SK-N-SH (cell line): ENCODE measurements at regions not wholly inside any gene's neighbourhood (a gene's known extent, or its start where the extent isn't known, plus 50 kb on each side); places are given as distances from the start of the nearest gene placed in this dataset.

Experiments used
- CTCF ChIA-PET: fragments of 300-600, 350-600 bp; formaldehyde crosslinking; extraction: SDS; loops from one replicate; lab custom pipeline; 2021; lab: Yijun Ruan, JAX
- POLR2A ChIA-PET: fragments of 350-600 bp; sonication (Branson Sonifier 250); formaldehyde crosslinking; extraction: SDS; loops from one replicate; lab custom pipeline; 2020; ENCODE audit warnings: antibody characterized with exemption, inconsistent platforms; lab: Yijun Ruan, JAX
- DNase-seq: peaks from one replicate; pipeline ENCODE4 v3.0.0; 2012
- H2AFZ ChIP-seq: fragments of 200-600 bp; sonication (generic); 2 replicates; pipeline ENCODE4 v1.8.1; 2016; ENCODE audit warnings: antibody characterized with exemption, mild to moderate bottlenecking, low read depth
- H3F3A ChIP-seq: fragments of 200-600 bp; sonication (generic); replicated peaks from 2 replicates; pipeline ENCODE3; 2016; ENCODE audit warnings: antibody characterized with exemption, mild to moderate bottlenecking; ENCODE audit not compliant: insufficient read depth
- H3K27ac ChIP-seq, 2 experiments: fragments of 200-500 bp in 1 of 2; fragments of 200-600 bp in 1 of 2; sonication (Bioruptor generic) in 1 of 2; sonication (generic), shearing (Covaris generic) in 1 of 2; 2 replicates each; pipeline versions ENCODE4 v1.5.1 to v1.6.1; 2014 to 2016; ENCODE audit warnings: low read depth in 2 of 2, inconsistent platforms in 1 of 2, low read length in 1 of 2, mild to moderate bottlenecking in 1 of 2, mixed read lengths in 1 of 2
- H3K27me3 ChIP-seq: fragments of 200-600 bp; sonication (generic), shearing (Covaris generic); 2 replicates; pipeline ENCODE4 v1.6.1; 2016; ENCODE audit warnings: mixed run types; ENCODE audit not compliant: insufficient read depth
- H3K36me3 ChIP-seq, 2 experiments: fragments of 200-500 bp in 1 of 2; fragments of 200-600 bp in 1 of 2; sonication (Bioruptor generic) in 1 of 2; sonication (generic) in 1 of 2; replicated peaks in 1 of 2; 2 replicates each; pipeline versions ENCODE3 to v1.5.1; 2014 to 2016; ENCODE audit warnings: low read length in 1 of 2, mild to moderate bottlenecking in 1 of 2; ENCODE audit not compliant: insufficient read depth in 2 of 2, control insufficient read depth in 1 of 2
- H3K4me1 ChIP-seq, 2 experiments: fragments of 200-500 bp in 1 of 2; fragments of 200-600 bp in 1 of 2; sonication (Bioruptor generic) in 1 of 2; sonication (generic), shearing (Covaris generic) in 1 of 2; 2 replicates each; pipeline versions ENCODE4 v1.5.1 to v1.6.1; 2014 to 2016; ENCODE audit warnings: low read depth in 1 of 2, low read length in 1 of 2, mixed run types in 1 of 2; ENCODE audit not compliant: insufficient read depth in 2 of 2, control insufficient read depth in 1 of 2
- H3K4me2 ChIP-seq: fragments of 200-600 bp; sonication (generic), shearing (Covaris generic); 2 replicates; pipeline ENCODE4 v1.6.1; 2017; ENCODE audit warnings: mixed run types
- H3K4me3 ChIP-seq, 2 experiments: fragments of 200-500 bp in 1 of 2; fragments of 200-600 bp in 1 of 2; sonication (Bioruptor generic) in 1 of 2; sonication (generic), shearing (Covaris generic) in 1 of 2; 2 replicates each; pipeline versions ENCODE4 v1.5.1 to v1.8.1; 2014 to 2016; ENCODE audit warnings: low read depth in 2 of 2, inconsistent platforms in 1 of 2, low read length in 1 of 2, mild to moderate bottlenecking in 1 of 2, mixed read lengths in 1 of 2, moderate library complexity in 1 of 2
- H3K79me2 ChIP-seq: fragments of 200-600 bp; sonication (generic); 2 replicates; pipeline ENCODE4 v1.8.1; 2017; ENCODE audit warnings: mild to moderate bottlenecking; ENCODE audit not compliant: insufficient read depth
- H3K9ac ChIP-seq: fragments of 200-600 bp; sonication (generic); 2 replicates; pipeline ENCODE4 v1.6.1; 2017; ENCODE audit warnings: mixed run types
- H3K9me2 ChIP-seq: fragments of 200-600 bp; sonication (generic); 2 replicates; pipeline ENCODE4 v1.6.1; 2017; ENCODE audit warnings: mixed run types
- H3K9me3 ChIP-seq: fragments of 200-600 bp; sonication (generic); 2 replicates; pipeline ENCODE4 v1.6.1; 2017; ENCODE audit warnings: mixed run types, mild to moderate bottlenecking, moderate library complexity
- H4K20me1 ChIP-seq: fragments of 200-600 bp; sonication (generic); 2 replicates; pipeline ENCODE4 v1.6.1; 2017; ENCODE audit warnings: mild to moderate bottlenecking, mixed run types; ENCODE audit not compliant: insufficient read depth
- CHD2 ChIP-seq: fragments of 150-350 bp; IDR thresholded peaks from 2 replicates; pipeline ENCODE4 v1.6.1; 2018; ENCODE audit warnings: low read length; ENCODE audit not compliant: partially characterized antibody
- CTCF ChIP-seq: fragments of 200-600 bp; sonication (generic); IDR thresholded peaks from 2 replicates; pipeline ENCODE4 v1.6.1; 2017; ENCODE audit warnings: antibody characterized with exemption, mild to moderate bottlenecking, moderate library complexity
- ELF1 ChIP-seq: IDR thresholded peaks from 2 replicates; pipeline ENCODE4 v1.4.0; 2012
- EP300 ChIP-seq, 2 experiments: IDR thresholded peaks; 2 replicates each; pipeline versions ENCODE4 v1.4.0 to v1.6.1; 2012; ENCODE audit warnings: borderline replicate concordance in 1 of 2, low read depth in 1 of 2, low read length in 1 of 2
- EZH2phosphoT487 ChIP-seq: fragments of 200-600 bp; sonication (generic); IDR thresholded peaks from 2 replicates; pipeline ENCODE4 v1.6.1; 2017; ENCODE audit warnings: low read depth, mixed run types, mild to moderate bottlenecking, antibody characterized with exemption, moderate library complexity, borderline replicate concordance
- FOSL2 ChIP-seq: IDR thresholded peaks from 2 replicates; pipeline ENCODE4 v1.4.0; 2012; ENCODE audit warnings: low read depth, mild to moderate bottlenecking, moderate library complexity, borderline replicate concordance
- FOXJ3 ChIP-seq: sonication (generic); formaldehyde crosslinking; IDR thresholded peaks from 2 replicates; pipeline ENCODE4 v1.5.1; 2020; ENCODE audit warnings: mild to moderate bottlenecking, missing genetic modification reagents
- FOXM1 ChIP-seq: IDR thresholded peaks from 2 replicates; pipeline ENCODE4 v1.4.0; 2012; ENCODE audit warnings: low read depth, mild to moderate bottlenecking
- GABPA ChIP-seq: IDR thresholded peaks from 2 replicates; pipeline ENCODE4 v1.4.0; 2012; ENCODE audit warnings: low read depth, mild to moderate bottlenecking
- NFIC ChIP-seq: IDR thresholded peaks from 2 replicates; pipeline ENCODE4 v1.4.0; 2012; ENCODE audit warnings: borderline replicate concordance
- PBX3 ChIP-seq: IDR thresholded peaks from 2 replicates; pipeline ENCODE4; 2012
- POLR2AphosphoS5 ChIP-seq: IDR thresholded peaks from 2 replicates; pipeline ENCODE4 v1.6.1; 2012; ENCODE audit warnings: low read depth, low read length
- RAD21 ChIP-seq: IDR thresholded peaks from 2 replicates; pipeline ENCODE4 v1.6.1; 2012; ENCODE audit warnings: mild to moderate bottlenecking, low read length
- RXRA ChIP-seq: IDR thresholded peaks from 2 replicates; pipeline ENCODE4 v1.4.0; 2012; ENCODE audit warnings: low read depth, mild to moderate bottlenecking, borderline replicate concordance
- SIN3A ChIP-seq: IDR thresholded peaks from 2 replicates; pipeline ENCODE4 v1.6.1; 2012; ENCODE audit warnings: low read depth, mild to moderate bottlenecking, low read length, moderate library complexity, borderline replicate concordance
- SMC3 ChIP-seq: IDR thresholded peaks from 2 replicates; pipeline ENCODE4 v1.6.1; 2012; ENCODE audit warnings: low read depth, low read length, improper control_type of control experiment
- YY1 ChIP-seq: IDR thresholded peaks from 2 replicates; pipeline ENCODE4 v1.4.0; 2012; ENCODE audit warnings: low read depth, mild to moderate bottlenecking
- WGBS: methylation state at CpG from one replicate; pipeline ENCODE4 v1.1.6; 2017; ENCODE audit warnings: low lambda C conversion rate; 5-methylcytosine and 5-hydroxymethylcytosine counted together
- TF ChIP-seq, protein P1 (sequence below): IDR thresholded peaks from 2 replicates; pipeline ENCODE4 v1.4.0; 2012; ENCODE audit warnings: low read depth, borderline replicate concordance
- TF ChIP-seq, protein P2 (sequence below): IDR thresholded peaks from 2 replicates; pipeline ENCODE4 v1.6.1; 2012; ENCODE audit warnings: mild to moderate bottlenecking, low read depth, low read length, moderate library complexity

DNA sequence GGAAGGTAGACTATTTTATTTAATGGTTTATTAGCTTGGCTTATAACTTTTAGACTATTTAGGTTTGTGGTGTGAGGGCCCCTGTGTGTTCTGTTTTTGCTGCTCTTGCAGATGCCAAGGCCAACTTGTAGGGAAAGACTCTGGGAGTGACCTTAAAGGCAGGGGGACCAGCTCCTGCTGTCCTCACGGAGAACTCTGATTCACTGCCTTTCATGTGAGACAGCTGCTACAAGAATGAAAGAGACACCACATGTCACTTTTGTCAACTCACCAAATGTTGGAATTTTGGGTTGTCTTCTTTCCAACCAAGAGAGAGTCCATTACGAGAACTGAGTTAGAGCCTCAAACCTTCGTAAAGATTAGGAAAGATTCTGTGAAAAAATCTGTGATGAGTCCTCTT lies 258.3 kb upstream of the ADAMTSL1 start:
- ChIA-PET POLR2A (no interaction called here), CTCF (interaction anchor here (1.2 kb wide), 1 partner anchor 404 kb away, joined by 3 read pairs; no protein-coding TSS in a partner anchor)
- Histone ChIP-seq H3K4me2 (no peak overlapping the region), H3K4me1 (no peaks in the 10 kb centered on the region), H3K79me2 (no peaks in the 10 kb centered on the region), H3K36me3 (no peaks in the 10 kb centered on the region), H3K4me3 (no peak overlapping the region), H3K9me2 (no peaks in the 10 kb centered on the region), H2AFZ (no peak overlapping the region), H3K27ac (no peak overlapping the region), H4K20me1 (no peaks in the 10 kb centered on the region), H3F3A (peaks cover 3% of the 10 kb centered on the region), H3K9me3 (peaks cover 8% of the 10 kb centered on the region; the same call in 1 of the 2 replicates), H3K27me3 (no peaks in the 10 kb centered on the region), H3K9ac (no peak overlapping the region)
- WGBS = 40% methylated on average over 3 of the region's 3 CpGs
- DNase-seq = no peak
- TF ChIP-seq, protein P1, sequence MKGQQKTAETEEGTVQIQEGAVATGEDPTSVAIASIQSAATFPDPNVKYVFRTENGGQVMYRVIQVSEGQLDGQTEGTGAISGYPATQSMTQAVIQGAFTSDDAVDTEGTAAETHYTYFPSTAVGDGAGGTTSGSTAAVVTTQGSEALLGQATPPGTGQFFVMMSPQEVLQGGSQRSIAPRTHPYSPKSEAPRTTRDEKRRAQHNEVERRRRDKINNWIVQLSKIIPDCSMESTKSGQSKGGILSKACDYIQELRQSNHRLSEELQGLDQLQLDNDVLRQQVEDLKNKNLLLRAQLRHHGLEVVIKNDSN = no peak
- no peak for TF ChIP-seq FOSL2

- Histone ChIP-seq H3K9me2 (no peaks in the 10 kb centered on the region), H3K9ac (no peak overlapping the region), H3K9me3 (peaks cover 8% of the 10 kb centered on the region; the same call in 1 of the 2 replicates), H3K27ac (no peak overlapping the region), H3K4me1 (no peaks in the 10 kb centered on the region), H3K79me2 (no peaks in the 10 kb centered on the region), H4K20me1 (no peaks in the 10 kb centered on the region)
- CTCF ChIA-PET = interaction anchor here (1.2 kb wide), 1 partner anchor 405 kb away, joined by 3 read pairs; no protein-coding TSS in a partner anchor
- DNase-seq = no peak
- POLR2A ChIA-PET = no interaction called here
- TF ChIP-seq FOXJ3 (CRISPR knock-in tag) (no peak), RXRA (no peak), RAD21 (no peak), SMC3 (no peak), CHD2 (no peak), EP300 (IDR thresholded peaks at IDR 0.05; ENCODE audit: borderline replicate concordance in 1 of 2, low read depth in 1 of 2, low read length in 1 of 2) (no peak), GABPA (no peak), ELF1 (no peak), FOXM1 (no peak), YY1 (no peak), EZH2phosphoT487 (no peak), POLR2AphosphoS5 (no peak), CTCF (no peak), SIN3A (no peak), PBX3 (no peak), FOSL2 (no peak), NFIC (no peak)
- TF ChIP-seq, protein P1 = no peak
- TF ChIP-seq, protein P2, sequence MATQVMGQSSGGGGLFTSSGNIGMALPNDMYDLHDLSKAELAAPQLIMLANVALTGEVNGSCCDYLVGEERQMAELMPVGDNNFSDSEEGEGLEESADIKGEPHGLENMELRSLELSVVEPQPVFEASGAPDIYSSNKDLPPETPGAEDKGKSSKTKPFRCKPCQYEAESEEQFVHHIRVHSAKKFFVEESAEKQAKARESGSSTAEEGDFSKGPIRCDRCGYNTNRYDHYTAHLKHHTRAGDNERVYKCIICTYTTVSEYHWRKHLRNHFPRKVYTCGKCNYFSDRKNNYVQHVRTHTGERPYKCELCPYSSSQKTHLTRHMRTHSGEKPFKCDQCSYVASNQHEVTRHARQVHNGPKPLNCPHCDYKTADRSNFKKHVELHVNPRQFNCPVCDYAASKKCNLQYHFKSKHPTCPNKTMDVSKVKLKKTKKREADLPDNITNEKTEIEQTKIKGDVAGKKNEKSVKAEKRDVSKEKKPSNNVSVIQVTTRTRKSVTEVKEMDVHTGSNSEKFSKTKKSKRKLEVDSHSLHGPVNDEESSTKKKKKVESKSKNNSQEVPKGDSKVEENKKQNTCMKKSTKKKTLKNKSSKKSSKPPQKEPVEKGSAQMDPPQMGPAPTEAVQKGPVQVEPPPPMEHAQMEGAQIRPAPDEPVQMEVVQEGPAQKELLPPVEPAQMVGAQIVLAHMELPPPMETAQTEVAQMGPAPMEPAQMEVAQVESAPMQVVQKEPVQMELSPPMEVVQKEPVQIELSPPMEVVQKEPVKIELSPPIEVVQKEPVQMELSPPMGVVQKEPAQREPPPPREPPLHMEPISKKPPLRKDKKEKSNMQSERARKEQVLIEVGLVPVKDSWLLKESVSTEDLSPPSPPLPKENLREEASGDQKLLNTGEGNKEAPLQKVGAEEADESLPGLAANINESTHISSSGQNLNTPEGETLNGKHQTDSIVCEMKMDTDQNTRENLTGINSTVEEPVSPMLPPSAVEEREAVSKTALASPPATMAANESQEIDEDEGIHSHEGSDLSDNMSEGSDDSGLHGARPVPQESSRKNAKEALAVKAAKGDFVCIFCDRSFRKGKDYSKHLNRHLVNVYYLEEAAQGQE = no peak
- TF ChIP-seq, all 33 proteins: peak for 0
- Histone ChIP-seq H2AFZ (no peak overlapping the region), H3F3A (peaks cover 3% of the 10 kb centered on the region), H3K4me3 (no peak overlapping the region), H3K36me3 (no peaks in the 10 kb centered on the region), H3K4me2 (no peak overlapping the region), H3K27me3 (no peaks in the 10 kb centered on the region)
- 5% methylated on average over 1 of the region's 1 CpG for WGBS
Observed at GRCh38 chr9:18216376-18216775, 257.6 kb upstream of the ADAMTSL1 start.
